ENCODE measurements at regions not wholly inside any gene's neighbourhood (a gene's known extent, or its start where the extent isn't known, plus 50 kb on each side); places are given as distances from the start of the nearest gene placed in this dataset.
"Not testable (repeated sequence)": the region's sequence is repeated elsewhere in the genome, so short reads cannot be mapped to it uniquely, and the experiment has no call there.

DNA sequence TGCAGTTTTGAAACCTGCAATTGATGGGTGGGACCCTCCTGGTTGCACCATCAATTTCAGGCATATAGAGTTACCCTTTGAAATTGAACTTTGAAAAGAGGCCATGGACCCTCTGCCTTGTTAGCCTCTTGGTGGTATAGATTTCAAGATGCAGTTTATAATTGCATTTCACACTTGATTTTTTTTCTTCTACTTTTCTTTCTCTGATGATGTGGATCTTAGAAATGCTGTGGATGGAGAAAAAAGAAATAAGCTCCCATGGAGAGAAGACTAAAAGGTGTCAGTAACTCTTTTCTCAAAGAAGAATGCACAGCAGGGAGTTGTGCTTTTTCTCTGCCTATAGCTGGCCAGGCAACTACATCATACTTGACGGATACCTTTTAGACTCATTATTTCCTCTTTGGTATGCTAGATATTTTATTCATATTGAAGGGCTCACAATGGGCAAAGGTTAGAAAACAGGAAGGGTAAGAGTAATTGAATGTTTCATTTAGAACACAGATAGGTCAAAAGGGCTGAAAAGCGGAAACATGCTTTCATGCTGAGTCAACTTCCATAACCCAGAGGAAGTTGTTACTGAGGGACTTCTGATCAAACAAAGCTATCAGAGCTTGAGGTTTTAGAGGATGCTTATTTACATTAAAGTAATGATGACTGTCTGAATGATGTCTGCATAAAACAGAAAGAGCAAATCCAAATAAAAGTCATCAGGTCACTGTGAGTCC is 773.2 kb upstream of the LRRN3 start:
- intact Hi-C loops (cut with DNase I) = no loop called here
- 62 to 78% methylated on average over 2 of the region's 2 CpGs for WGBS, 2 donors
- TF ChIP-seq, protein P1, sequence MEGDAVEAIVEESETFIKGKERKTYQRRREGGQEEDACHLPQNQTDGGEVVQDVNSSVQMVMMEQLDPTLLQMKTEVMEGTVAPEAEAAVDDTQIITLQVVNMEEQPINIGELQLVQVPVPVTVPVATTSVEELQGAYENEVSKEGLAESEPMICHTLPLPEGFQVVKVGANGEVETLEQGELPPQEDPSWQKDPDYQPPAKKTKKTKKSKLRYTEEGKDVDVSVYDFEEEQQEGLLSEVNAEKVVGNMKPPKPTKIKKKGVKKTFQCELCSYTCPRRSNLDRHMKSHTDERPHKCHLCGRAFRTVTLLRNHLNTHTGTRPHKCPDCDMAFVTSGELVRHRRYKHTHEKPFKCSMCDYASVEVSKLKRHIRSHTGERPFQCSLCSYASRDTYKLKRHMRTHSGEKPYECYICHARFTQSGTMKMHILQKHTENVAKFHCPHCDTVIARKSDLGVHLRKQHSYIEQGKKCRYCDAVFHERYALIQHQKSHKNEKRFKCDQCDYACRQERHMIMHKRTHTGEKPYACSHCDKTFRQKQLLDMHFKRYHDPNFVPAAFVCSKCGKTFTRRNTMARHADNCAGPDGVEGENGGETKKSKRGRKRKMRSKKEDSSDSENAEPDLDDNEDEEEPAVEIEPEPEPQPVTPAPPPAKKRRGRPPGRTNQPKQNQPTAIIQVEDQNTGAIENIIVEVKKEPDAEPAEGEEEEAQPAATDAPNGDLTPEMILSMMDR (IDR thresholded peaks at IDR 0.05) = no peak
- TF ChIP-seq POLR2A (IDR thresholded peaks at IDR 0.05) = no peak
- H3K9me3 ChIP-seq = no peaks in the 10 kb centered on the region
- H3K27me3 ChIP-seq = no peaks in the 10 kb centered on the region
- no peak overlapping the region for H3K4me3 ChIP-seq (replicated peaks in 1 of 3)
- no peaks in the 10 kb centered on the region for H3K36me3 ChIP-seq
- DNase-seq = no peak
- no peak overlapping the region for H3K27ac ChIP-seq
- no peaks in the 10 kb centered on the region for H3K4me1 ChIP-seq

DNA sequence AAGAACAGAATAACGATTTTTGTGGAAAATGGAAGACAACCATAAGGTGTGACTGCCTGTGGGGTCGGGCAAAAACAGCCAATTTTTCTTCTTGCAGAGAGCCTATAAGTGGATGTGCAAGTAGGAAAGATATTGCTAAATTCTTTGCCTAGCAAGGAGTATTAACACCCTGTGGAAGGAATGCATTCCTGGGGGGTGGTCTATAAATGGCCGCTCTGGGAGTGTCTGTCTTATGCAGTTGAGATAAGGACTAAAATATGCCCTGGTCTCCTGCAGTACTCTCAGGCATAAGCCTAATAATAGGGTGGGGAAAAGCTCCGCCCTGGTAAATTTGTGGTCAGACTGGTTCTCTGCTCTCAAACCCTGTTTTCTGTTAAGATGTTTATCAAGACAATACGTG is 770.6 kb upstream of the LRRN3 start:
- H3K27ac ChIP-seq; H3K36me3 ChIP-seq; H3K4me1 ChIP-seq; intact Hi-C loops (cut with DNase I); H3K9me3 ChIP-seq; H3K4me3 ChIP-seq (replicated peaks in 1 of 3); DNase-seq; H3K27me3 ChIP-seq: not testable (repeated sequence)
- 84 to 85% methylated on average over 5 of the region's 5 CpGs for WGBS, 2 donors

DNA sequence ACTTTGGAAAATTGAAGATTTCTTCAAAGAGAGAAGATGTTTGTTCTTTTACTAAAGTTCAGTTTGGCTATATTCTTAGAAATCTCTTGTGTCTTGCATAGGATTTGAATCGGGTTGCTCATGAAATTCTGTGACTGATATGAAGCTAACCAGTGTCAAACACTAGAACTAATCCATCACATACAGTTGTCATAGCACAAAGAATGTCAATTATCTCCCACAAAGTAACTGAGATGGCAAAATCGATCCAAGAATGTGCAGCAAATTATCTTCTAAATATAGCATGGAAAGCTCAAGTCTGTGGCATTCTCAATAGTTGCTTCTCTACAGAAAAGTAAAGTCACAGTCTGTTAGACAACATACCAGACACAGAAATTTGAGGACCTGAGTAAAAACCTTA is 768.1 kb upstream of the LRRN3 start:
- Histone ChIP-seq H3K9me3 (no peaks in the 10 kb centered on the region), H3K4me1 (no peaks in the 10 kb centered on the region), H3K36me3 (no peaks in the 10 kb centered on the region), H3K27ac (no peak overlapping the region), H3K27me3 (no peaks in the 10 kb centered on the region), H3K4me3 (replicated peaks in 1 of 3) (no peak overlapping the region)
- 76 to 84% methylated on average over 2 of the region's 2 CpGs for WGBS, 2 donors
- intact Hi-C loops (cut with DNase I) = no loop called here
- no peak for TF ChIP-seq POLR2A (IDR thresholded peaks at IDR 0.05)
- TF ChIP-seq, protein P1 (IDR thresholded peaks at IDR 0.05) = no peak
- no peak for DNase-seq

DNA sequence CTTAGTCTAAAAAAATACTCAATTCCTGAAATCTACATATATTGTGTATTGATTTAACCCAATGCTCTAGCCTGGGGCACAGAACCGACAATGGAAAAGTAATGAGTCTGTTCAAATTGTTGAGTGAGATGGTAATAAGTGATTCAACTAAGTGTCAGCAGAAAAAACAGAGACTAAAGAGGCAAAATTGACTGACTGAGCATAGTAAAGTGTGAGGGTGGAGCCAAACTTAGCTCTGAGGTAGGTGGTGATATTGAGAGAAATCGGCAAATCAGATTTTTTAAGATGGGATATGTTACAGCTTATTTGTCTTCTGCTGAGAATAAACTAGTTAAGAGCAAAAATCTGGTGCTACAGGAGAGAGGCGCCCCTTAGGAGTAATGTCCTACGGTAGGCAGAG is 764.0 kb upstream of the LRRN3 start:
- Histone ChIP-seq H3K27me3 (no peaks in the 10 kb centered on the region), H3K36me3 (no peaks in the 10 kb centered on the region), H3K4me1 (no peaks in the 10 kb centered on the region), H3K4me3 (replicated peaks in 1 of 3) (no peak overlapping the region), H3K9me3 (no peaks in the 10 kb centered on the region), H3K27ac (no peak overlapping the region)
- DNase-seq = no peak
- no peak for TF ChIP-seq POLR2A (IDR thresholded peaks at IDR 0.05)
- TF ChIP-seq, protein P1 (IDR thresholded peaks at IDR 0.05) = no peak
- intact Hi-C loops (cut with DNase I) = no loop called here
- 89 to 93% methylated on average over 4 of the region's 4 CpGs for WGBS, 2 donors

DNA sequence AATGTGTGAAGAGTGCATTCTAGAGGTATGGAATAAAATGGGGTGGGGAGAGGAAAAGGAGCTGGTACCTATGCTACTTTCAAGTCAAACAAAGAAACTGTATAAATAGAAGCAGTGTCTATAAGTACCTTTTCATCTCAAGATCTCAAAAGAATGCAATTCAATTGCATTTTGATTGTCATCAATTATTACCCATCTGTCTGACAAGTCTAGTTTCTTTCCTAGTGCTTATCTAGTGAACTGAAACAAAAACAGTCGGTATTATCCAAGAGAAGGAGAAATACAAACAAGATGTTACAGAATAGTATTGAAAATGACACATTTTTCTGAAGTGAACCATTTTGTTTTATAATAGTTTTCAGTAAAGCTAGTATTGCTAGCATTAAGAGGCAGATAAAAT is 754.5 kb upstream of the LRRN3 start:
- Histone ChIP-seq H3K27me3 (no peaks in the 10 kb centered on the region), H3K9me3 (no peaks in the 10 kb centered on the region), H3K27ac (no peak overlapping the region), H3K4me1 (no peaks in the 10 kb centered on the region), H3K4me3 (replicated peaks in 1 of 3) (no peak overlapping the region), H3K36me3 (no peaks in the 10 kb centered on the region)
- TF ChIP-seq, protein P1 (IDR thresholded peaks at IDR 0.05) = no peak
- TF ChIP-seq POLR2A (IDR thresholded peaks at IDR 0.05) = no peak
- 36 to 38% methylated on average over 1 of the region's 1 CpG for WGBS, 2 donors
- no peak for DNase-seq
- intact Hi-C loops (cut with DNase I) = no loop called here

All from thyroid gland (tissue), 4 donors.